ENCODE measurements at regions not wholly inside any gene's neighbourhood (a gene's known extent, or its start where the extent isn't known, plus 50 kb on each side); places are given as distances from the start of the nearest gene placed in this dataset.

- no peak for TF ChIP-seq CTCF (IDR thresholded peaks at IDR 0.05)
Observed at GRCh38 chr10:111739125-111739873, 444.3 kb downstream of the GPAM start.

- no peak for TF ChIP-seq CTCF (IDR thresholded peaks at IDR 0.05)
Observed at GRCh38 chr10:111739874-111740139, 443.8 kb downstream of the GPAM start.

- TF ChIP-seq CTCF (IDR thresholded peaks at IDR 0.05) = no peak
Observed at GRCh38 chr10:111745982-111746381, 437.6 kb downstream of the GPAM start.

- TF ChIP-seq CTCF (IDR thresholded peaks at IDR 0.05) = no peak
Observed at GRCh38 chr10:111747751-111748150, 435.8 kb downstream of the GPAM start.

GRCh38 chr10:111748184-111748583 lies 435.4 kb downstream of the GPAM start:
- TF ChIP-seq CTCF (IDR thresholded peaks at IDR 0.05) = no peak

GRCh38 chr10:111750165-111750849 lies 433.3 kb downstream of the GPAM start:
- TF ChIP-seq CTCF (IDR thresholded peaks at IDR 0.05) = no peak

- peak; percentile 84 for TF ChIP-seq CTCF (IDR thresholded peaks at IDR 0.05)
Observed at GRCh38 chr10:111756217-111757061, 427.1 kb downstream of the GPAM start.

Measured in LNCAP (cell line).